Astrocyte (in vitro differentiated cells and primary cell): ENCODE measurements at regions not wholly inside any gene's neighbourhood (a gene's known extent, or its start where the extent isn't known, plus 50 kb on each side); places are given as distances from the start of the nearest gene placed in this dataset.

Experiments used
- EZH2 ChIP-seq: IDR thresholded peaks from 2 replicates; pipeline ENCODE4 v1.6.1; 2012; ENCODE audit warnings: mild to moderate bottlenecking, low read length, inconsistent platforms; ENCODE audit not compliant: insufficient read depth
- TF ChIP-seq, protein P1 (sequence below): IDR thresholded peaks from 2 replicates; pipeline ENCODE4 v1.5.1; 2011; ENCODE audit warnings: low read depth, mild to moderate bottlenecking, inconsistent platforms, low read length, moderate library complexity; ENCODE audit not compliant: insufficient read depth

DNA sequence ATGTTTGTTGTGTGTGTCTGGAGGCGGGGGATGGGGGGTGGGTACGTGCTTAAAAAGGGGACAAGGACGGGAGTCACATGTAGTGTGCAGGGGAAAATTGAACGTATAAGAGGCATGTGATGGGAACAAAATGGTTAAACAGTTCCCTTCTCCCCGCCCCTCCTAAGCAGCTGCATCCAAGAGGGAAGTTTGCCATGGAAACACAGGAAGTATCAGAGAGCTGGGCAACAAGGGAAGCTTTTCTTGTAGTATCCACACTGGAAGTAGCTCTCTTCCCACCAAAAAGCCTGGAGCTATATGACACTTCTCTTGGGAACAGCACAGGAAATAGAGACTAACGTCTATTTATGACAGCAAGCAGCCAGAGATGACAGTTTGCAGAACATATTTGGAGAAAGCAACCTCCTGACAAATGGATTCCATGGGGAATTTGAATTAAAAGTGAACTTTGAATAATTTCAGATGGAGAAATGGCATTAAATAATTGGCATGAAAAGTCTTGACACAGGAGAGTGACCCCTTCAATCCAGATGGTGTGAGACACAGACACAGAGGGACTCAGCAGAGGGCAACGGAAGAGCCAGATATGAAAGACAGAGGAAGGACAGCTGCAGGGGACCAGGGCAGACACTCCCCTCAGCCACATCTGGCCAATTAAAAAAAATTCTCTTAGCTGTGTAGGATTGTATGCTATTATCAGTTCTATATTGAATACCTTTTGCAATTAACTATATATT is 294.2 kb upstream of the TBL1XR1 start:
- TF ChIP-seq, protein P1, sequence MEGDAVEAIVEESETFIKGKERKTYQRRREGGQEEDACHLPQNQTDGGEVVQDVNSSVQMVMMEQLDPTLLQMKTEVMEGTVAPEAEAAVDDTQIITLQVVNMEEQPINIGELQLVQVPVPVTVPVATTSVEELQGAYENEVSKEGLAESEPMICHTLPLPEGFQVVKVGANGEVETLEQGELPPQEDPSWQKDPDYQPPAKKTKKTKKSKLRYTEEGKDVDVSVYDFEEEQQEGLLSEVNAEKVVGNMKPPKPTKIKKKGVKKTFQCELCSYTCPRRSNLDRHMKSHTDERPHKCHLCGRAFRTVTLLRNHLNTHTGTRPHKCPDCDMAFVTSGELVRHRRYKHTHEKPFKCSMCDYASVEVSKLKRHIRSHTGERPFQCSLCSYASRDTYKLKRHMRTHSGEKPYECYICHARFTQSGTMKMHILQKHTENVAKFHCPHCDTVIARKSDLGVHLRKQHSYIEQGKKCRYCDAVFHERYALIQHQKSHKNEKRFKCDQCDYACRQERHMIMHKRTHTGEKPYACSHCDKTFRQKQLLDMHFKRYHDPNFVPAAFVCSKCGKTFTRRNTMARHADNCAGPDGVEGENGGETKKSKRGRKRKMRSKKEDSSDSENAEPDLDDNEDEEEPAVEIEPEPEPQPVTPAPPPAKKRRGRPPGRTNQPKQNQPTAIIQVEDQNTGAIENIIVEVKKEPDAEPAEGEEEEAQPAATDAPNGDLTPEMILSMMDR: no peak
- TF ChIP-seq EZH2: no peak
